Activated CD4-positive, alpha-beta T cell treated with anti-CD3 and anti-CD28 coated beads, Interleukin-2, amount 10 ng/mL, durations not matched to agents 7 days and 5 days (primary cell): ENCODE measurements at regions not wholly inside any gene's neighbourhood (a gene's known extent, or its start where the extent isn't known, plus 50 kb on each side); places are given as distances from the start of the nearest gene placed in this dataset.

Experiments used
- CTCF ChIA-PET: fragments of 350-600 bp; sonication (Branson Sonifier 250); formaldehyde crosslinking; loops from one replicate; lab custom pipeline; 2021; ENCODE audit warnings: antibody characterized with exemption; lab: Charles Lee
- POLR2A ChIA-PET: fragments of 350-600 bp; sonication (Branson Sonifier 250); formaldehyde crosslinking; loops from one replicate; lab custom pipeline; 2021; ENCODE audit warnings: antibody characterized with exemption; lab: Charles Lee
- DNase-seq: peaks from one replicate; pipeline ENCODE4 v3.0.0-alpha.2; 2020
- H3K27ac Mint-ChIP-seq: one replicate; pipeline ENCODE4 v1.8.0; 2021; ENCODE audit warnings: mild to moderate bottlenecking, moderate library complexity, mixed read lengths
- H3K27me3 Mint-ChIP-seq: one replicate; pipeline ENCODE4 v1.8.0; 2021; ENCODE audit warnings: mixed read lengths
- H3K36me3 Mint-ChIP-seq: one replicate; pipeline ENCODE4 v1.8.0; 2021; ENCODE audit warnings: low read depth, mixed read lengths
- H3K4me1 Mint-ChIP-seq: one replicate; pipeline ENCODE4 v1.8.0; 2021; ENCODE audit warnings: mixed read lengths
- H3K4me3 Mint-ChIP-seq: one replicate; pipeline ENCODE4 v1.8.0; 2021; ENCODE audit warnings: mild to moderate bottlenecking, moderate library complexity, mixed read lengths
- H3K9me3 Mint-ChIP-seq: one replicate; pipeline ENCODE4 v1.8.0; 2021; ENCODE audit warnings: mixed read lengths

- Mint-ChIP-seq H3K36me3 (no peaks in the 10 kb centered on the region), H3K27me3 (no peaks in the 10 kb centered on the region), H3K9me3 (no peaks in the 10 kb centered on the region), H3K4me3 (peak overlapping the region; percentile 64), H3K27ac (peak overlapping the region; percentile 98), H3K4me1 (peaks cover 87% of the 10 kb centered on the region)
- CTCF ChIA-PET = interaction anchor here (0.8 to 3.3 kb wide), 11 partner anchors 10 to 339 kb away, joined by 3 to 25 read pairs (median 4); partner anchors contain the start of gene ID2
- DNase-seq = peak; percentile 65
- POLR2A ChIA-PET = interaction anchor here (2.1 to 2.4 kb wide), 2 partner anchors 138 to 141 kb away, joined by 16 to 17 read pairs; partner anchors contain the start of gene ID2
Observed at GRCh38 chr2:8543383-8544170, 138.3 kb upstream of the ID2 start.

GRCh38 chr2:8544171-8544785 is 137.6 kb upstream of the ID2 start:
- POLR2A ChIA-PET = interaction anchor here (0.6 to 2.4 kb wide), 3 partner anchors 57 to 140 kb away, joined by 3 to 17 read pairs (median 16); partner anchors contain the start of gene ID2
- Mint-ChIP-seq H3K27ac (peak overlapping the region; percentile 98), H3K4me3 (peak overlapping the region; percentile 35), H3K27me3 (no peaks in the 10 kb centered on the region), H3K36me3 (no peaks in the 10 kb centered on the region), H3K9me3 (no peaks in the 10 kb centered on the region), H3K4me1 (peaks cover 88% of the 10 kb centered on the region)
- DNase-seq = no peak
- CTCF ChIA-PET = interaction anchor here (0.6 to 3.3 kb wide), 17 partner anchors 11 to 1223 kb away, joined by 3 to 25 read pairs (median 4); partner anchors contain the start of gene ID2

- DNase-seq = peak; percentile 88
- CTCF ChIA-PET = interaction anchor here (0.6 to 3.3 kb wide), 19 partner anchors 9 to 1222 kb away, joined by 3 to 25 read pairs (median 3); partner anchors contain the start of gene ID2
- H3K27me3 Mint-ChIP-seq = no peaks in the 10 kb centered on the region
- no peaks in the 10 kb centered on the region for H3K36me3 Mint-ChIP-seq
- peak overlapping the region; percentile 98 for H3K27ac Mint-ChIP-seq
- peak overlapping the region; percentile 25 for H3K4me3 Mint-ChIP-seq
- POLR2A ChIA-PET = interaction anchor here (0.6 to 2.4 kb wide), 3 partner anchors 58 to 140 kb away, joined by 3 to 17 read pairs (median 16); partner anchors contain the start of gene ID2
- no peaks in the 10 kb centered on the region for H3K9me3 Mint-ChIP-seq
- peaks cover 81% of the 10 kb centered on the region for H3K4me1 Mint-ChIP-seq
Observed at GRCh38 chr2:8544786-8545694, 136.8 kb upstream of the ID2 start.

- Mint-ChIP-seq H3K4me3 (no peak overlapping the region), H3K36me3 (no peaks in the 10 kb centered on the region), H3K27ac (peak overlapping the region; percentile 98), H3K4me1 (peaks cover 72% of the 10 kb centered on the region), H3K9me3 (no peaks in the 10 kb centered on the region), H3K27me3 (no peaks in the 10 kb centered on the region)
- CTCF ChIA-PET = interaction anchor here (0.8 to 1.8 kb wide), 4 partner anchors 8 to 126 kb away, joined by 3 to 8 read pairs (median 3); no protein-coding TSS in a partner anchor
- POLR2A ChIA-PET = no interaction called here
- no peak for DNase-seq
Observed at GRCh38 chr2:8545695-8546611, 135.9 kb upstream of the ID2 start.

- no peak overlapping the region for H3K4me3 Mint-ChIP-seq
- H3K36me3 Mint-ChIP-seq = no peaks in the 10 kb centered on the region
- H3K27me3 Mint-ChIP-seq = no peaks in the 10 kb centered on the region
- no peak for DNase-seq
- H3K27ac Mint-ChIP-seq = peak overlapping the region; percentile 52
- H3K9me3 Mint-ChIP-seq = no peaks in the 10 kb centered on the region
- H3K4me1 Mint-ChIP-seq = peaks cover 68% of the 10 kb centered on the region
- ChIA-PET POLR2A (no interaction called here), CTCF (interaction anchor here (0.7 to 1.5 kb wide), 4 partner anchors 9 to 125 kb away, joined by 3 read pairs; no protein-coding TSS in a partner anchor)
Observed at GRCh38 chr2:8546612-8547283, 135.1 kb upstream of the ID2 start.

GRCh38 chr2:8547284-8548064 is 134.4 kb upstream of the ID2 start:
- Mint-ChIP-seq H3K9me3 (no peaks in the 10 kb centered on the region), H3K27me3 (no peaks in the 10 kb centered on the region), H3K27ac (peak overlapping the region; percentile 52), H3K4me1 (peaks cover 62% of the 10 kb centered on the region), H3K36me3 (no peaks in the 10 kb centered on the region), H3K4me3 (no peak overlapping the region)
- ChIA-PET POLR2A (no interaction called here), CTCF (interaction anchor here (0.7 to 1.2 kb wide), 2 partner anchors 13 to 110 kb away, joined by 3 read pairs; no protein-coding TSS in a partner anchor)
- DNase-seq = no peak

- ChIA-PET CTCF (interaction anchor here (1.2 kb wide), 1 partner anchor 12 kb away, joined by 3 read pairs; no protein-coding TSS in a partner anchor), POLR2A (no interaction called here)
- H3K4me3 Mint-ChIP-seq = no peak overlapping the region
- H3K36me3 Mint-ChIP-seq = no peaks in the 10 kb centered on the region
- H3K4me1 Mint-ChIP-seq = peaks cover 56% of the 10 kb centered on the region
- H3K27me3 Mint-ChIP-seq = no peaks in the 10 kb centered on the region
- H3K27ac Mint-ChIP-seq = peak overlapping the region; percentile 56
- no peak for DNase-seq
- H3K9me3 Mint-ChIP-seq = no peaks in the 10 kb centered on the region
Observed at GRCh38 chr2:8548065-8548618, 133.7 kb upstream of the ID2 start.

- H3K9me3 Mint-ChIP-seq = no peaks in the 10 kb centered on the region
- DNase-seq = no peak
- no peaks in the 10 kb centered on the region for H3K27me3 Mint-ChIP-seq
- ChIA-PET CTCF (interaction anchor here (1.2 kb wide), 2 partner anchors 11 to 31 kb away, joined by 3 read pairs; no protein-coding TSS in a partner anchor), POLR2A (no interaction called here)
- peak overlapping the region; percentile 71 for H3K27ac Mint-ChIP-seq
- H3K4me3 Mint-ChIP-seq = no peak overlapping the region
- H3K4me1 Mint-ChIP-seq = peaks cover 50% of the 10 kb centered on the region
- H3K36me3 Mint-ChIP-seq = no peaks in the 10 kb centered on the region
Observed at GRCh38 chr2:8548619-8549150, 133.2 kb upstream of the ID2 start.

- peak overlapping the region; percentile 71 for H3K27ac Mint-ChIP-seq
- no peaks in the 10 kb centered on the region for H3K9me3 Mint-ChIP-seq
- peaks cover 43% of the 10 kb centered on the region for H3K4me1 Mint-ChIP-seq
- no peak overlapping the region for H3K4me3 Mint-ChIP-seq
- no peaks in the 10 kb centered on the region for H3K27me3 Mint-ChIP-seq
- H3K36me3 Mint-ChIP-seq = no peaks in the 10 kb centered on the region
- DNase-seq = no peak
- POLR2A ChIA-PET = no interaction called here
- CTCF ChIA-PET = interaction anchor here (1.2 to 1.6 kb wide), 5 partner anchors 13 to 266 kb away, joined by 3 to 5 read pairs (median 4); no protein-coding TSS in a partner anchor
Observed at GRCh38 chr2:8549273-8549922, 132.5 kb upstream of the ID2 start.
